IPS-NIHi7 (cell line): ENCODE measurements at regions not wholly inside any gene's neighbourhood (a gene's known extent, or its start where the extent isn't known, plus 50 kb on each side); places are given as distances from the start of the nearest gene placed in this dataset.

Source experiments
- DNase-seq: peaks from one replicate; pipeline ENCODE4 v3.0.0; 2012; ENCODE audit warnings: mixed read lengths; ENCODE audit errors: extremely low spot score

GRCh38 chr13:73967397-73968165, 166.6 kb downstream of the KLF12 start:
- no peak for DNase-seq

- no peak for DNase-seq
These were observed 167.9 kb downstream of the KLF12 start for GRCh38 chr13:73966331-73966730.

- no peak for DNase-seq
These were observed 171.9 kb downstream of the KLF12 start for GRCh38 chr13:73962284-73962683.

- no peak for DNase-seq
These were observed 173.0 kb downstream of the KLF12 start for GRCh38 chr13:73961181-73961580.

GRCh38 chr13:73960474-73960873, 173.7 kb downstream of the KLF12 start:
- DNase-seq: no peak

- no peak for DNase-seq
These were observed 175.4 kb downstream of the KLF12 start for GRCh38 chr13:73958657-73959397.

GRCh38 chr13:73957889-73958288, 176.3 kb downstream of the KLF12 start:
- DNase-seq: no peak

GRCh38 chr13:73956795-73957408, 177.3 kb downstream of the KLF12 start:
- DNase-seq: no peak

GRCh38 chr13:73955977-73956500, 178.2 kb downstream of the KLF12 start:
- DNase-seq: no peak

GRCh38 chr13:73954808-73955207, 179.4 kb downstream of the KLF12 start:
- no peak for DNase-seq

- DNase-seq: no peak
These were observed 181.6 kb downstream of the KLF12 start for GRCh38 chr13:73952648-73953047.

- no peak for DNase-seq
These were observed 185.2 kb downstream of the KLF12 start for GRCh38 chr13:73948848-73949529.

GRCh38 chr13:73945871-73946270, 188.3 kb downstream of the KLF12 start:
- DNase-seq: peak; percentile 20

- no peak for DNase-seq
These were observed 188.8 kb downstream of the KLF12 start for GRCh38 chr13:73945382-73945781.

- no peak for DNase-seq
These were observed 190.3 kb downstream of the KLF12 start for GRCh38 chr13:73943965-73944233.

GRCh38 chr13:73943137-73943964, 190.9 kb downstream of the KLF12 start:
- DNase-seq: no peak

GRCh38 chr13:73941752-73942151, 192.5 kb downstream of the KLF12 start:
- no peak for DNase-seq

GRCh38 chr13:73940098-73940497, 194.1 kb downstream of the KLF12 start:
- peak; percentile 10 for DNase-seq

- no peak for DNase-seq
These were observed 194.6 kb downstream of the KLF12 start for GRCh38 chr13:73939603-73940002.

- no peak for DNase-seq
These were observed 195.2 kb downstream of the KLF12 start for GRCh38 chr13:73939071-73939380.

GRCh38 chr13:73938372-73939070, 195.7 kb downstream of the KLF12 start:
- DNase-seq: no peak
